B cell (primary cell): ENCODE measurements at regions not wholly inside any gene's neighbourhood (a gene's known extent, or its start where the extent isn't known, plus 50 kb on each side); places are given as distances from the start of the nearest gene placed in this dataset.

Experiments
- ATAC-seq: fragments of 200-7000 bp; cut with Tn5 transposase; one replicate; pipeline ENCODE4 v1.10.0; 2021; ENCODE audit warnings: low read depth, mild to moderate bottlenecking, moderate number of reproducible peaks, moderate library complexity
- CTCF ChIA-PET: fragments of 350-600 bp; sonication (Branson Sonifier 250); formaldehyde crosslinking; loops from one replicate; lab custom pipeline; 2021; ENCODE audit warnings: antibody characterized with exemption, inconsistent platforms; lab: Charles Lee
- POLR2A ChIA-PET: fragments of 350-600 bp; sonication (Branson Sonifier 250); formaldehyde crosslinking; loops from one replicate; lab custom pipeline; 2021; ENCODE audit warnings: antibody characterized with exemption; lab: Charles Lee
- DNase-seq: peaks from one replicate; pipeline ENCODE4 v3.0.0; 2013
- H2AFZ ChIP-seq: 2 replicates; pipeline ENCODE4 v1.6.1; 2012; ENCODE audit warnings: mild to moderate bottlenecking, low read depth, low read length; ENCODE audit not compliant: insufficient read depth, poor library complexity, severe bottlenecking
- H3K27ac ChIP-seq, 2 donors: 1 replicate in 1 of 2; 2 replicates in 1 of 2; pipeline ENCODE4 v1.5.1; 2012 to 2013; ENCODE audit warnings: low read length in 2 of 2, mild to moderate bottlenecking in 2 of 2, moderate library complexity in 1 of 2
- H3K27me3 ChIP-seq, 4 experiments: fragments of 200-600 bp in 1 of 4; sonication (generic) in 1 of 4; replicated peaks in 1 of 4; 1 replicate in 2 of 4; 2 replicates in 2 of 4; pipeline versions ENCODE4 v1.6.1 to v1.7.0; 2013 to 2016; ENCODE audit warnings: low read length in 3 of 4, mild to moderate bottlenecking in 2 of 4, mixed read lengths in 1 of 4, moderate library complexity in 1 of 4; ENCODE audit not compliant: insufficient read depth in 4 of 4, control insufficient read depth in 3 of 4; ENCODE audit errors: control extremely low read depth in 1 of 4
- H3K36me3 ChIP-seq, 2 experiments: replicated peaks in 1 of 2; 1 replicate in 1 of 2; 2 replicates in 1 of 2; pipeline versions ENCODE4 v1.6.1 to v1.7.1; 2013; ENCODE audit warnings: low read length in 1 of 2; ENCODE audit not compliant: insufficient read depth in 2 of 2, control insufficient read depth in 1 of 2; ENCODE audit errors: control extremely low read depth in 1 of 2, extremely low read depth in 1 of 2
- H3K4me1 ChIP-seq, 2 donors: fragments of 200-600 bp in 1 of 2; sonication (generic) in 1 of 2; 1 replicate in 1 of 2; 2 replicates in 1 of 2; pipeline versions ENCODE4 v1.5.1 to v1.6.1; 2013 to 2017; ENCODE audit warnings: low read length in 2 of 2; ENCODE audit not compliant: control insufficient read depth in 2 of 2, insufficient read depth in 2 of 2
- H3K4me2 ChIP-seq: replicated peaks from 2 replicates; pipeline ENCODE3; 2012; ENCODE audit warnings: mild to moderate bottlenecking, low read depth, low read length; ENCODE audit not compliant: poor library complexity, severe bottlenecking
- H3K4me3 ChIP-seq, 5 experiments: fragments of 200-600 bp in 1 of 5; sonication (generic) in 1 of 5; 1 replicate in 3 of 5; 2 replicates in 2 of 5; pipeline versions ENCODE4 v1.5.1 to v1.7.0; 2011 to 2016; ENCODE audit warnings: low read length in 4 of 5, mild to moderate bottlenecking in 4 of 5, low read depth in 2 of 5, control low read depth in 1 of 5, moderate library complexity in 1 of 5; ENCODE audit not compliant: insufficient read depth in 1 of 5; ENCODE audit errors: control extremely low read depth in 1 of 5, extremely low read depth in 1 of 5
- H3K79me2 ChIP-seq: fragments of 200-600 bp; sonication (generic); one replicate; pipeline ENCODE4 v1.6.0; 2016; ENCODE audit warnings: low read length; ENCODE audit not compliant: control insufficient read depth, insufficient read depth
- H3K9ac ChIP-seq: fragments of 200-600 bp; sonication (generic); 2 replicates; pipeline ENCODE4 v1.6.1; 2017; ENCODE audit warnings: mild to moderate bottlenecking, low read length, moderate library complexity
- H3K9me3 ChIP-seq, 3 donors: one replicate each; pipeline versions ENCODE4 v1.6.1 to v1.7.1; 2013; ENCODE audit warnings: low read length in 2 of 3; ENCODE audit not compliant: control insufficient read depth in 2 of 3, insufficient read depth in 1 of 3; ENCODE audit errors: control extremely low read depth in 1 of 3
- H4K20me1 ChIP-seq: 2 replicates; pipeline ENCODE4 v1.6.0; 2012; ENCODE audit warnings: mild to moderate bottlenecking, low read length; ENCODE audit not compliant: insufficient read depth, control insufficient read depth, poor library complexity, severe bottlenecking
- H3K27ac Mint-ChIP-seq: one replicate; pipeline ENCODE4 v1.8.0; 2021; ENCODE audit warnings: mixed read lengths
- H3K27me3 Mint-ChIP-seq: one replicate; pipeline ENCODE4 v1.8.0; 2021; ENCODE audit warnings: mixed read lengths
- H3K4me1 Mint-ChIP-seq: one replicate; pipeline ENCODE4 v1.8.0; 2021; ENCODE audit warnings: mixed read lengths
- H3K4me3 Mint-ChIP-seq: one replicate; pipeline ENCODE4 v1.8.0; 2021; ENCODE audit warnings: mixed read lengths
- H3K9me3 Mint-ChIP-seq: one replicate; pipeline ENCODE4 v1.8.0; 2022; ENCODE audit warnings: mixed read lengths; ENCODE audit not compliant: insufficient read depth
- CTCF ChIP-seq: fragments of 200-600 bp; IDR thresholded peaks from one replicate; pipeline ENCODE4 v1.8.0; 2022; ENCODE audit warnings: antibody characterized with exemption, mild to moderate bottlenecking
- EZH2 ChIP-seq: IDR thresholded peaks from 2 replicates; pipeline ENCODE4 v1.6.1; 2012; ENCODE audit warnings: borderline replicate concordance, low read depth, mild to moderate bottlenecking, moderate library complexity, low read length; ENCODE audit not compliant: insufficient read depth, poor library complexity, severe bottlenecking
- WGBS: methylation state at CpG from one replicate; pipeline ENCODE4 v1.1.5; 2013; ENCODE audit warnings: missing lambda C conversion rate; ENCODE audit not compliant: insufficient coverage; 5-methylcytosine and 5-hydroxymethylcytosine counted together
- intact Hi-C: fragments of 100-400 bp; cut with micrococcal nuclease; formaldehyde crosslinking; loops from one replicate; pipeline ENCODE4 v1.10.0; 2022

GRCh38 chr3:117788061-117788460 lies 1078.5 kb downstream of the TUSC7 start:
- ChIA-PET CTCF (no interaction called here), POLR2A (no interaction called here)
- no peak overlapping the region for H3K9ac ChIP-seq
- H3K4me1 Mint-ChIP-seq: no peaks in the 10 kb centered on the region
- no peak overlapping the region for H3K4me2 ChIP-seq
- ATAC-seq (no peak), DNase-seq (no peak)
- no peak overlapping the region for H3K4me3 Mint-ChIP-seq
- H3K79me2 ChIP-seq: no peaks in the 10 kb centered on the region
- H3K27ac Mint-ChIP-seq: no peak overlapping the region
- no peak overlapping the region for H2AFZ ChIP-seq
- H3K4me1 ChIP-seq: no peaks in the 10 kb centered on the region
- TF ChIP-seq CTCF: no peak
- no peak for TF ChIP-seq EZH2
- H3K27ac ChIP-seq: no peak overlapping the region
- H3K27me3 Mint-ChIP-seq: no peaks in the 10 kb centered on the region
- no peaks in the 10 kb centered on the region for H3K9me3 Mint-ChIP-seq
- no peaks in the 10 kb centered on the region for H3K36me3 ChIP-seq
- no peaks in the 10 kb centered on the region for H3K27me3 ChIP-seq
- intact Hi-C loops: no loop called here
- no peaks in the 10 kb centered on the region for H4K20me1 ChIP-seq
- no peak overlapping the region for H3K4me3 ChIP-seq
- no peaks in the 10 kb centered on the region for H3K9me3 ChIP-seq

- no peaks in the 10 kb centered on the region for H3K79me2 ChIP-seq
- Mint-ChIP-seq H3K4me3 (no peak overlapping the region), H3K27me3 (no peaks in the 10 kb centered on the region), H3K4me1 (no peaks in the 10 kb centered on the region), H3K9me3 (no peaks in the 10 kb centered on the region), H3K27ac (no peak overlapping the region)
- no peaks in the 10 kb centered on the region for H3K9me3 ChIP-seq
- no peak overlapping the region for H3K9ac ChIP-seq
- H2AFZ ChIP-seq: no peak overlapping the region
- no peaks in the 10 kb centered on the region for H3K36me3 ChIP-seq
- no peak overlapping the region for H3K27ac ChIP-seq
- no peak overlapping the region for H3K4me2 ChIP-seq
- no peak for DNase-seq
- 66% methylated on average over 3 of the region's 3 CpGs for WGBS
- H4K20me1 ChIP-seq: no peaks in the 10 kb centered on the region
- no peak overlapping the region for H3K4me3 ChIP-seq
- intact Hi-C loops: no loop called here
- no peak for ATAC-seq
- no peaks in the 10 kb centered on the region for H3K27me3 ChIP-seq
- TF ChIP-seq CTCF (no peak), EZH2 (no peak)
- H3K4me1 ChIP-seq: no peaks in the 10 kb centered on the region
- ChIA-PET CTCF (no interaction called here), POLR2A (no interaction called here)
These were observed 1078.9 kb downstream of the TUSC7 start for GRCh38 chr3:117788506-117788905.
